ENCODE measurements at regions not wholly inside any gene's neighbourhood (a gene's known extent, or its start where the extent isn't known, plus 50 kb on each side); places are given as distances from the start of the nearest gene placed in this dataset.

GRCh38 chr16:85994492-85995490, 95.8 kb downstream of the IRF8 start:
- no peaks in the 10 kb centered on the region for H3K36me3 Mint-ChIP-seq
- peaks cover 19% of the 10 kb centered on the region for H3K27me3 Mint-ChIP-seq
- no peaks in the 10 kb centered on the region for H3K9me3 Mint-ChIP-seq (ENCODE audit: low read depth)
- CTCF ChIA-PET = interaction anchor here (0.6 to 9.1 kb wide), 4 partner anchors 23 to 176 kb away, joined by 3 to 246 read pairs (median 12); no protein-coding TSS in a partner anchor
- H3K27ac Mint-ChIP-seq = no peak overlapping the region
- ATAC-seq = no peak
- H3K4me3 Mint-ChIP-seq = no peak overlapping the region
- no peak for DNase-seq
- H3K4me1 Mint-ChIP-seq = peaks cover 29% of the 10 kb centered on the region

GRCh38 chr16:85995541-85996423, 96.8 kb downstream of the IRF8 start:
- no peak overlapping the region for H3K27ac Mint-ChIP-seq
- peak; percentile 26 for ATAC-seq
- no peaks in the 10 kb centered on the region for H3K36me3 Mint-ChIP-seq
- H3K4me1 Mint-ChIP-seq = peaks cover 25% of the 10 kb centered on the region
- H3K4me3 Mint-ChIP-seq = no peak overlapping the region
- CTCF ChIA-PET = interaction anchor here (1.3 to 4.2 kb wide), 3 partner anchors 8 to 177 kb away, joined by 7 to 18 read pairs (median 15); no protein-coding TSS in a partner anchor
- no peak for DNase-seq
- peaks cover 10% of the 10 kb centered on the region for H3K27me3 Mint-ChIP-seq
- no peaks in the 10 kb centered on the region for H3K9me3 Mint-ChIP-seq (ENCODE audit: low read depth)

- H3K36me3 Mint-ChIP-seq = no peaks in the 10 kb centered on the region
These were observed 97.9 kb downstream of the IRF8 start for GRCh38 chr16:85996843-85997242.

GRCh38 chr16:85998171-85998867, 99.4 kb downstream of the IRF8 start:
- CTCF ChIA-PET = interaction anchor here (1.0 to 4.2 kb wide), 6 partner anchors 9 to 179 kb away, joined by 3 to 18 read pairs (median 10); no protein-coding TSS in a partner anchor
- H3K4me1 Mint-ChIP-seq = peaks cover 25% of the 10 kb centered on the region
- DNase-seq (no peak), ATAC-seq (no peak)
- H3K9me3 Mint-ChIP-seq (ENCODE audit: low read depth) = no peaks in the 10 kb centered on the region
- H3K27me3 Mint-ChIP-seq = peaks cover 11% of the 10 kb centered on the region
- no peak overlapping the region for H3K4me3 Mint-ChIP-seq
- H3K36me3 Mint-ChIP-seq = no peaks in the 10 kb centered on the region
- H3K27ac Mint-ChIP-seq = no peak overlapping the region

More at GRCh38 chr16:85996843-85997242, 97.9 kb downstream of the IRF8 start:
- no peaks in the 10 kb centered on the region for H3K9me3 Mint-ChIP-seq (ENCODE audit: low read depth)
- DNase-seq = no peak
- peaks cover 25% of the 10 kb centered on the region for H3K4me1 Mint-ChIP-seq
- ATAC-seq = no peak
- H3K4me3 Mint-ChIP-seq = no peak overlapping the region
- CTCF ChIA-PET = interaction anchor here (2.9 to 4.2 kb wide), 3 partner anchors 10 to 178 kb away, joined by 15 to 18 read pairs (median 18); no protein-coding TSS in a partner anchor
- H3K27me3 Mint-ChIP-seq = peaks cover 10% of the 10 kb centered on the region
- H3K27ac Mint-ChIP-seq = no peak overlapping the region

GRCh38 chr16:85998868-85999729, 100.1 kb downstream of the IRF8 start:
- DNase-seq = no peak
- H3K27ac Mint-ChIP-seq = peak overlapping the region; percentile 29
- H3K36me3 Mint-ChIP-seq = no peaks in the 10 kb centered on the region
- H3K4me1 Mint-ChIP-seq = peaks cover 25% of the 10 kb centered on the region
- CTCF ChIA-PET = interaction anchor here (0.9 to 4.2 kb wide), 5 partner anchors 10 to 180 kb away, joined by 3 to 18 read pairs (median 4); no protein-coding TSS in a partner anchor
- H3K9me3 Mint-ChIP-seq (ENCODE audit: low read depth) = no peaks in the 10 kb centered on the region
- peak; percentile 66 for ATAC-seq
- peaks cover 11% of the 10 kb centered on the region for H3K27me3 Mint-ChIP-seq
- no peak overlapping the region for H3K4me3 Mint-ChIP-seq

- no peaks in the 10 kb centered on the region for H3K36me3 Mint-ChIP-seq
- ATAC-seq = no peak
- DNase-seq = no peak
- no peak overlapping the region for H3K27ac Mint-ChIP-seq
- H3K4me1 Mint-ChIP-seq = peaks cover 25% of the 10 kb centered on the region
- CTCF ChIA-PET = interaction anchor here (0.9 to 3.7 kb wide), 2 partner anchors 94 to 178 kb away, joined by 3 to 18 read pairs; no protein-coding TSS in a partner anchor
- H3K27me3 Mint-ChIP-seq = peaks cover 14% of the 10 kb centered on the region
- no peak overlapping the region for H3K4me3 Mint-ChIP-seq
- no peaks in the 10 kb centered on the region for H3K9me3 Mint-ChIP-seq (ENCODE audit: low read depth)
These were observed 100.8 kb downstream of the IRF8 start for GRCh38 chr16:85999778-86000177.

GRCh38 chr16:86002178-86002900, 103.4 kb downstream of the IRF8 start:
- peaks cover 12% of the 10 kb centered on the region for H3K4me1 Mint-ChIP-seq
- peaks cover 2% of the 10 kb centered on the region for H3K36me3 Mint-ChIP-seq
- no peak overlapping the region for H3K27ac Mint-ChIP-seq
- H3K9me3 Mint-ChIP-seq (ENCODE audit: low read depth) = no peaks in the 10 kb centered on the region
- CTCF ChIA-PET = interaction anchor here (1.1 kb wide), 2 partner anchors 9 to 15 kb away, joined by 3 read pairs; no protein-coding TSS in a partner anchor
- ATAC-seq (no peak), DNase-seq (no peak)
- no peak overlapping the region for H3K4me3 Mint-ChIP-seq
- peaks cover 24% of the 10 kb centered on the region for H3K27me3 Mint-ChIP-seq

- ATAC-seq = no peak
- H3K9me3 Mint-ChIP-seq (ENCODE audit: low read depth) = no peaks in the 10 kb centered on the region
- H3K4me3 Mint-ChIP-seq = no peak overlapping the region
- H3K27me3 Mint-ChIP-seq = peaks cover 26% of the 10 kb centered on the region
- CTCF ChIA-PET = interaction anchor here (15.4 kb wide), 1 partner anchor 187 kb away, joined by 227 read pairs; no protein-coding TSS in a partner anchor
- peaks cover 41% of the 10 kb centered on the region for H3K4me1 Mint-ChIP-seq
- DNase-seq = no peak
- peak overlapping the region; percentile 29 for H3K27ac Mint-ChIP-seq
- H3K36me3 Mint-ChIP-seq = peaks cover 4% of the 10 kb centered on the region
These were observed 108.6 kb downstream of the IRF8 start for GRCh38 chr16:86007524-86007923.

- ATAC-seq = peak; percentile 86
- Mint-ChIP-seq H3K36me3 (peaks cover 7% of the 10 kb centered on the region), H3K27me3 (peaks cover 23% of the 10 kb centered on the region), H3K27ac (peak overlapping the region; percentile 64), H3K4me1 (peaks cover 44% of the 10 kb centered on the region), H3K4me3 (no peak overlapping the region), H3K9me3 (ENCODE audit: low read depth) (peaks cover 4% of the 10 kb centered on the region)
- CTCF ChIA-PET = interaction anchor here (1.0 to 15.4 kb wide), 3 partner anchors 13 to 190 kb away, joined by 3 to 227 read pairs (median 8); no protein-coding TSS in a partner anchor
- DNase-seq = peak; percentile 81
These were observed 111.7 kb downstream of the IRF8 start for GRCh38 chr16:86010680-86011141.

GRCh38 chr16:86011532-86011931, 112.6 kb downstream of the IRF8 start:
- peaks cover 5% of the 10 kb centered on the region for H3K36me3 Mint-ChIP-seq
- ATAC-seq = no peak

GRCh38 chr16:86012221-86012620, 113.3 kb downstream of the IRF8 start:
- CTCF ChIA-PET = interaction anchor here (15.4 kb wide), 1 partner anchor 192 kb away, joined by 227 read pairs; no protein-coding TSS in a partner anchor
- DNase-seq = no peak
- ATAC-seq = no peak
- no peak overlapping the region for H3K4me3 Mint-ChIP-seq
- no peak overlapping the region for H3K27ac Mint-ChIP-seq
- H3K36me3 Mint-ChIP-seq = peaks cover 5% of the 10 kb centered on the region
- peaks cover 44% of the 10 kb centered on the region for H3K4me1 Mint-ChIP-seq
- peaks cover 4% of the 10 kb centered on the region for H3K9me3 Mint-ChIP-seq (ENCODE audit: low read depth)
- H3K27me3 Mint-ChIP-seq = peaks cover 18% of the 10 kb centered on the region

More at GRCh38 chr16:86011532-86011931, 112.6 kb downstream of the IRF8 start:
- H3K27ac Mint-ChIP-seq = no peak overlapping the region
- CTCF ChIA-PET = interaction anchor here (0.9 to 15.4 kb wide), 3 partner anchors 24 to 191 kb away, joined by 3 to 227 read pairs (median 8); no protein-coding TSS in a partner anchor
- peaks cover 17% of the 10 kb centered on the region for H3K27me3 Mint-ChIP-seq
- DNase-seq = no peak
- peaks cover 4% of the 10 kb centered on the region for H3K9me3 Mint-ChIP-seq (ENCODE audit: low read depth)
- H3K4me1 Mint-ChIP-seq = peaks cover 44% of the 10 kb centered on the region
- no peak overlapping the region for H3K4me3 Mint-ChIP-seq

All from activated CD8-positive, alpha-beta memory T cell treated with anti-CD3 and anti-CD28 coated beads, Interleukin-2, amount 10 ng/mL, durations not matched to agents 7 days and 5 days (primary cell).